Activated CD4-positive, alpha-beta T cell treated with anti-CD3 and anti-CD28 coated beads, Interleukin-2, amount 10 ng/mL, durations not matched to agents 7 days and 5 days (primary cell): ENCODE measurements at regions not wholly inside any gene's neighbourhood (a gene's known extent, or its start where the extent isn't known, plus 50 kb on each side); places are given as distances from the start of the nearest gene placed in this dataset.
"Not testable (repeated sequence)": the region's sequence is repeated elsewhere in the genome, so short reads cannot be mapped to it uniquely, and the experiment has no call there.

ENCODE experiments used
- CTCF ChIA-PET: fragments of 350-600 bp; sonication (Branson Sonifier 250); formaldehyde crosslinking; loops from one replicate; lab custom pipeline; 2021; ENCODE audit warnings: antibody characterized with exemption; lab: Charles Lee
- POLR2A ChIA-PET: fragments of 350-600 bp; sonication (Branson Sonifier 250); formaldehyde crosslinking; loops from one replicate; lab custom pipeline; 2021; ENCODE audit warnings: antibody characterized with exemption; lab: Charles Lee
- DNase-seq: peaks from one replicate; pipeline ENCODE4 v3.0.0-alpha.2; 2020
- H3K27ac Mint-ChIP-seq: one replicate; pipeline ENCODE4 v1.8.0; 2021; ENCODE audit warnings: mild to moderate bottlenecking, moderate library complexity, mixed read lengths
- H3K27me3 Mint-ChIP-seq: one replicate; pipeline ENCODE4 v1.8.0; 2021; ENCODE audit warnings: mixed read lengths
- H3K36me3 Mint-ChIP-seq: one replicate; pipeline ENCODE4 v1.8.0; 2021; ENCODE audit warnings: low read depth, mixed read lengths
- H3K4me1 Mint-ChIP-seq: one replicate; pipeline ENCODE4 v1.8.0; 2021; ENCODE audit warnings: mixed read lengths
- H3K4me3 Mint-ChIP-seq: one replicate; pipeline ENCODE4 v1.8.0; 2021; ENCODE audit warnings: mild to moderate bottlenecking, moderate library complexity, mixed read lengths
- H3K9me3 Mint-ChIP-seq: one replicate; pipeline ENCODE4 v1.8.0; 2021; ENCODE audit warnings: mixed read lengths

DNA sequence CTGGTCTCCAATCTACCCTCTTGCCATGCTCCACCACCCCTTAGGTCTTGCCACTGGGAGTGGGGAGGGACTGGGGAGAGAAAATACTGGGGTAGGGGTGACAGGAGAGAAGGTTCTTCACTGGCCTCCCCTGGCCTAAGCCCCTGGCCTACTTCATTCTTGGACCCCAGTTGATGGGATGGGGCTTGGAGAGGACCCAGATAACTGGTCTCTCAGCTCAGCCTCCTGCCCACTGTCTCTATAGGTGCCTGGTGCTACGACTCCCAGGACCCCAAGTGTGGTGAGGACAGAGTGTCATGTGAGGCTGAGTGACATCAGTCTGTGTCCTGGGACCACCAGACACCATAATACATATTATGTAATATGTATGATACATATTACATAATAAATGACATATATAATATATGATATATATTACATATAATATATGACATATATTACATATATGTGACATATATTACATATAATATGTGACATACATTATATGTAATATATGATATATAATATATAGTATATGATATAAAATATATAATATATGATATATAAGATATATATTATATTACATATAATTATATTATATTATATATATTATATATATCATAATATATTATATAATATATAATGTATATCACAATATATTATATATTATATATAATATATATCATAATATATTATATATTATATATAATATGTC, 85.1 kb downstream of the USP18 start:
- H3K9me3 Mint-ChIP-seq, H3K27ac Mint-ChIP-seq, H3K4me1 Mint-ChIP-seq, H3K4me3 Mint-ChIP-seq, H3K27me3 Mint-ChIP-seq, CTCF ChIA-PET, POLR2A ChIA-PET, H3K36me3 Mint-ChIP-seq: not testable (repeated sequence)
- peak; percentile 4 for DNase-seq

DNA sequence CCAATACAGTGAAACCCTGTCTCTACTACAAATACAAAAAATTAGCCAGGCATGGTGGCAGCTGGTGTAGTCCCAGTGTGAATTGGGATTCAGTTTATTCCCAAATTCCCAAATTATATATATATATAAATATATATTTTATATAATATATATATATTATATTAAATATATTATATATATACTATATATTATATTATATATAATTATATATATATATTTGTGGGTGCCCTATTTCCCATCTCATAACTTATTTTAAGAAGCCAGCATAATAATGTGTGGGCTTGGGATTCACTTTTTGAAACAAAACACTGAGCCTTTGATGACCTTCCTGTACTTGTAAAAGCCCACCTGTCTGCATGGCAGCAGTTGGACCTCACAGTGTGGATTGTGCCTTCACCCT, 87.4 kb downstream of the USP18 start:
- H3K4me3 Mint-ChIP-seq, H3K36me3 Mint-ChIP-seq, POLR2A ChIA-PET: not testable (repeated sequence)

More for the DNA sequence above, 87.4 kb downstream of the USP18 start:
- DNase-seq, H3K27me3 Mint-ChIP-seq, CTCF ChIA-PET, H3K9me3 Mint-ChIP-seq, H3K4me1 Mint-ChIP-seq, H3K27ac Mint-ChIP-seq: not testable (repeated sequence)
